ENCODE measurements at regions not wholly inside any gene's neighbourhood (a gene's known extent, or its start where the extent isn't known, plus 50 kb on each side); places are given as distances from the start of the nearest gene placed in this dataset.
"Not testable (repeated sequence)": the region's sequence is repeated elsewhere in the genome, so short reads cannot be mapped to it uniquely, and the experiment has no call there.

GRCh38 chr14:99995700-99996356 lies 69.4 kb upstream of the EVL start:
- ATAC-seq (peak; percentile 84), DNase-seq (peak; percentile 61)
- Mint-ChIP-seq H3K4me3 (no peak overlapping the region), H3K9me3 (no peaks in the 10 kb centered on the region), H3K36me3 (ENCODE audit: insufficient read depth) (no peaks in the 10 kb centered on the region), H3K27me3 (ENCODE audit: low read depth) (peaks cover 6% of the 10 kb centered on the region), H3K4me1 (ENCODE audit: low read depth) (peaks cover 9% of the 10 kb centered on the region)

GRCh38 chr14:99996951-99997571 lies 68.2 kb upstream of the EVL start:
- no peak for ATAC-seq
- Mint-ChIP-seq H3K4me3 (no peak overlapping the region), H3K4me1 (ENCODE audit: low read depth) (peaks cover 9% of the 10 kb centered on the region)

GRCh38 chr14:100000398-100000797 lies 64.8 kb upstream of the EVL start:
- not testable (repeated sequence) for H3K27me3 Mint-ChIP-seq (ENCODE audit: low read depth); DNase-seq; H3K4me1 Mint-ChIP-seq (ENCODE audit: low read depth); H3K36me3 Mint-ChIP-seq (ENCODE audit: insufficient read depth); H3K9me3 Mint-ChIP-seq; H3K4me3 Mint-ChIP-seq; ATAC-seq

More at GRCh38 chr14:99996951-99997571, 68.2 kb upstream of the EVL start:
- Mint-ChIP-seq H3K9me3 (no peaks in the 10 kb centered on the region), H3K36me3 (ENCODE audit: insufficient read depth) (no peaks in the 10 kb centered on the region), H3K27me3 (ENCODE audit: low read depth) (peaks cover 7% of the 10 kb centered on the region)
- DNase-seq: no peak

DNA sequence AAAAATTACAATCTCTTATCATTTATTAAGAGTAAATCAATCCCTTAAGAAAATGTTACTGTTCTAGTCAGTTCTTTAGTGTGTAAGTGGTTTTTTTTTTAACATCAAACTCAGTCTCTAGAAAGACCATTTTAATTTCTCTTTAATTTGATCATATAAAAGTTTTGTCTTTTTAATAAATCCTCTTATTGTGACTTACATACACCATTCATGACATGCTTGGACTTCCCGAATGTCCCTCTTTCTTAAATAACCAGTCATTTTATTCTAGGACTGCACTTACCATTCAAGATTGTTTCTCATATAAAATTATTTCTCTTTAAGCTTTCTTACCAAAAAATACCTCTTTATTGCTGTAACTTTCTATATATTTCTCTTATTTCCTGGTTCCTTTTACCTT lies 60.8 kb upstream of the EVL start:
- DNase-seq: no peak
- H3K9me3 Mint-ChIP-seq: peaks cover 4% of the 10 kb centered on the region
- no peak for ATAC-seq
- H3K27me3 Mint-ChIP-seq (ENCODE audit: low read depth): peaks cover 2% of the 10 kb centered on the region
- H3K4me3 Mint-ChIP-seq: no peak overlapping the region
- no peaks in the 10 kb centered on the region for H3K4me1 Mint-ChIP-seq (ENCODE audit: low read depth)
- no peaks in the 10 kb centered on the region for H3K36me3 Mint-ChIP-seq (ENCODE audit: insufficient read depth)

GRCh38 chr14:100007254-100007653 lies 58.0 kb upstream of the EVL start:
- Mint-ChIP-seq H3K4me1 (ENCODE audit: low read depth) (peaks cover under 1% of the 10 kb centered on the region), H3K4me3 (no peak overlapping the region), H3K27me3 (ENCODE audit: low read depth) (no peaks in the 10 kb centered on the region), H3K9me3 (peaks cover 4% of the 10 kb centered on the region), H3K36me3 (ENCODE audit: insufficient read depth) (no peaks in the 10 kb centered on the region)
- no peak for ATAC-seq
- DNase-seq: no peak

DNA sequence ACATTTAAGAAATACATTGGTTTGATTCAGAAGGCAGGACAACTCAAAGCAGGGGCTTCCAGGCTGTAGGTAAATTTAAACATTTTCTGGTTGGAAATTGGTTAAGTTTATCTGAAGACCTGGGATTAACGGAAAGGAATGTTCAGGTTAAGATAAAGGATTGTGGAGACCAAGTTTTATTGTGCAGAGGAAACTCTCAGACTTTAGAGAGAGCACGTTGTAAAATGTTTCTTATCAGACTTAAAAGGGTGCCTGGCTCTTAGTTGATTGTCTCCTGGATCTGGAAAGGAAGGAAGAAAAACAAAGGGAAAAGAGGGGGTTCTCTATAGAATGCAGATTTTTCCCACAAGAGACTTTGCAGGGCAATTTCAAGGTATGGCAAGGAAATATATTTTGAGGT lies 55.4 kb upstream of the EVL start:
- not testable (repeated sequence) for H3K27me3 Mint-ChIP-seq (ENCODE audit: low read depth); H3K4me3 Mint-ChIP-seq; H3K4me1 Mint-ChIP-seq (ENCODE audit: low read depth); H3K36me3 Mint-ChIP-seq (ENCODE audit: insufficient read depth); ATAC-seq; H3K9me3 Mint-ChIP-seq; DNase-seq

DNA sequence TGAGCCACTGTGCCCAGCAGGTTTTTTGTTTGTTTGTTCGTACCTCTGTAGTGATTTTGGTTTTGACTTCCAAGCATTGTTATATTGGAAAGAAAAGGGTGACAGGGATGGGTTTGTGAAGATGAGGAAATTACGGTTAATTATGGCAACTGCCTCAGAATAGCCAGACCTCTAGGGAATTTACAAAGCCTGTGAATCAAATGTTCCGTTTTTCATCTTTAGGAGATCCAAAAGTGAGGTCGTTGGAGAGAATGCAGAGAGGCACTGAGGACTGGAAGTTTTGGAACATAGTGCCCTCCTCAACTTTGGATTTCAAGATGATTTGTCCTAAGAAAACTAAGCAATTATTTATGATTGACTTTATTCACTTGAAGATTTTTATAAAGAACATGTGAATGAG lies 54.5 kb upstream of the EVL start:
- no peaks in the 10 kb centered on the region for H3K27me3 Mint-ChIP-seq (ENCODE audit: low read depth)
- H3K4me3 Mint-ChIP-seq: no peak overlapping the region
- DNase-seq (no peak), ATAC-seq (no peak)
- no peaks in the 10 kb centered on the region for H3K9me3 Mint-ChIP-seq
- H3K4me1 Mint-ChIP-seq (ENCODE audit: low read depth): peaks cover 2% of the 10 kb centered on the region
- no peaks in the 10 kb centered on the region for H3K36me3 Mint-ChIP-seq (ENCODE audit: insufficient read depth)

DNA sequence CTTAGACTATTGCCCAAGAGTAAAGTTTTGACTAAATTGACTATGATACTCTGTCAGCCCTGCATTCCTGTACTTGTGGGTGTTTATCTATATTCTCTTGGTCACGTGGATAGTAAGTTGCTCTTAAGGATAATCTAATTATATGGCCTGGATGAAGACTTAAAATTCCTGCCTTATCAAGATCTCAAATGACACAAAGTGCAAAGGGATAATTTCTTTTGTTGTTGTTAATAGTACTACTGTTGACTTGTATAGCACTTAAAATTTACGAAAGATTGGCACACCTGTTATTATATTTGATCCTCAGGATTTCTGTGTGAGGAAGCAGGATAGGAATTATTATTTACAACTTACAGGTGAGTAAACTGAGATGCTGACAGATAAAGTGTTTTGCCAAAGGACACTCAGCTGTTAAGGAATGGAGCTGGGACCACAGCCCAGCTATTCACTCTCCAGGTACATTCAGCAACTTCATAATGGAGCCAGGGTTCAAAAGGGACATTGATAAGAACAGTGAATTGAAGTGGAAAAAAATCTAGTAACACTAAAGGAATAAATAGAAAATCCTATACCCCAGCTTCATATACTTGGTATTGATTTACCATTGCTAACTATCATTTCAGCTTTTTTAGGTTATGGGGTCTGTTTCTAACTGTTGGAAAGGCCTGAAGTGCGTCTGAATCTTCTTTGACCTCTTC lies 53.4 kb upstream of the EVL start:
- H3K27me3 Mint-ChIP-seq (ENCODE audit: low read depth): no peaks in the 10 kb centered on the region
- H3K4me3 Mint-ChIP-seq: no peak overlapping the region
- no peaks in the 10 kb centered on the region for H3K36me3 Mint-ChIP-seq (ENCODE audit: insufficient read depth)
- no peaks in the 10 kb centered on the region for H3K9me3 Mint-ChIP-seq
- no peak for DNase-seq
- ATAC-seq: no peak
- peaks cover 2% of the 10 kb centered on the region for H3K4me1 Mint-ChIP-seq (ENCODE audit: low read depth)

- Mint-ChIP-seq H3K9me3 (no peaks in the 10 kb centered on the region), H3K4me1 (ENCODE audit: low read depth) (peaks cover 2% of the 10 kb centered on the region), H3K27me3 (ENCODE audit: low read depth) (no peaks in the 10 kb centered on the region), H3K4me3 (no peak overlapping the region), H3K36me3 (ENCODE audit: insufficient read depth) (no peaks in the 10 kb centered on the region)
- DNase-seq (no peak), ATAC-seq (no peak)
Measured at GRCh38 chr14:100012478-100013327, 52.5 kb upstream of the EVL start.

GRCh38 chr14:100015251-100015655 lies 50.0 kb upstream of the EVL start:
- Mint-ChIP-seq H3K27me3 (ENCODE audit: low read depth) (no peaks in the 10 kb centered on the region), H3K9me3 (no peaks in the 10 kb centered on the region), H3K36me3 (ENCODE audit: insufficient read depth) (no peaks in the 10 kb centered on the region), H3K4me3 (no peak overlapping the region), H3K4me1 (ENCODE audit: low read depth) (peaks cover 2% of the 10 kb centered on the region)
- no peak for ATAC-seq
- no peak for DNase-seq
